ENCODE measurements at regions not wholly inside any gene's neighbourhood (a gene's known extent, or its start where the extent isn't known, plus 50 kb on each side); places are given as distances from the start of the nearest gene placed in this dataset.
"Not testable (repeated sequence)": the region's sequence is repeated elsewhere in the genome, so short reads cannot be mapped to it uniquely, and the experiment has no call there.

DNA sequence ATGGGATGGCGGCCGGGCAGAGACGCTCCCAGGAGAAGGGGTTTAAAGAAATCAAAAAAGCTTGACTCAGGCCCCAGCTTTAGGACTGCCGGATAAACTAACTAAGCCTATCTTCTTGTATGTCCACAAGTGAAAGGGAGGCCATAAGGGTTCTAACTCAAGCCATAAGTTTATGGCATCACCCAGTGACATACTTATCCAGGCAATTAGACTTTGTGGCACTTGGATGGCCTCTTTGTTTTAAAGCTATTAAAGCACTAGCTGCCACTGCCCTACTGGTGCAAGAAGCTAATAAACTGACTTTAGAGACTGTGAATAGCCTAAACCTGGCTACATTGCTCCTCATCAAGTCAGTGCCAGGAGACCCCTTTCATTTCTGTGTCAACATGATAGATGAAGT is 102.0 kb downstream of the ZNF429 start:
- no peak overlapping the region for H3K4me3 ChIP-seq (ENCODE audit: low read depth, low read length)
- TF ChIP-seq, protein P1, sequence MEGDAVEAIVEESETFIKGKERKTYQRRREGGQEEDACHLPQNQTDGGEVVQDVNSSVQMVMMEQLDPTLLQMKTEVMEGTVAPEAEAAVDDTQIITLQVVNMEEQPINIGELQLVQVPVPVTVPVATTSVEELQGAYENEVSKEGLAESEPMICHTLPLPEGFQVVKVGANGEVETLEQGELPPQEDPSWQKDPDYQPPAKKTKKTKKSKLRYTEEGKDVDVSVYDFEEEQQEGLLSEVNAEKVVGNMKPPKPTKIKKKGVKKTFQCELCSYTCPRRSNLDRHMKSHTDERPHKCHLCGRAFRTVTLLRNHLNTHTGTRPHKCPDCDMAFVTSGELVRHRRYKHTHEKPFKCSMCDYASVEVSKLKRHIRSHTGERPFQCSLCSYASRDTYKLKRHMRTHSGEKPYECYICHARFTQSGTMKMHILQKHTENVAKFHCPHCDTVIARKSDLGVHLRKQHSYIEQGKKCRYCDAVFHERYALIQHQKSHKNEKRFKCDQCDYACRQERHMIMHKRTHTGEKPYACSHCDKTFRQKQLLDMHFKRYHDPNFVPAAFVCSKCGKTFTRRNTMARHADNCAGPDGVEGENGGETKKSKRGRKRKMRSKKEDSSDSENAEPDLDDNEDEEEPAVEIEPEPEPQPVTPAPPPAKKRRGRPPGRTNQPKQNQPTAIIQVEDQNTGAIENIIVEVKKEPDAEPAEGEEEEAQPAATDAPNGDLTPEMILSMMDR (IDR thresholded peaks at IDR 0.05; ENCODE audit: low read depth, low read length), result no peak

DNA sequence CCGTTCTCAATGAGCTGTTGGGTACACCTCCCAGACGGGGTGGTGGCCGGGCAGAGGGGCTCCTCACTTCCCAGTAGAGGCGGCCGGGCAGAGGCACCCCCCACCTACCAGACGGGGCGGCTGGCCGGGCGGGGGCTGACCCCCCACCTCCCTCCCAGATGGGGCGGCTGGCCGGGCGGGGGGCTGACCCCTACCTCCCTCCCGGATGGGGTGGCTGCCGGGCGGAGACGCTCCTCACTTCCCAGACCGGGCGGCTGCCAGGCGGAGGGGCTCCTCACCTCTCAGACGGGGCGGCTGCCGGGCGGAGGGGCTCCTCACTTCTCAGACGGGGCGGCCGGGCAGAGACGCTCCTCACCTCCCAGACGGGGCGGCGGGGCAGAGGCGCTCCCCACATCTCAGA is 101.6 kb downstream of the ZNF429 start:
- not testable (repeated sequence) for H3K4me3 ChIP-seq (ENCODE audit: low read depth, low read length)

- not testable (repeated sequence) for H3K4me3 ChIP-seq (ENCODE audit: low read depth, low read length)
Observed at GRCh38 chr19:21606326-21606725, 100.9 kb downstream of the ZNF429 start.

- TF ChIP-seq, protein P1 (IDR thresholded peaks at IDR 0.05; ENCODE audit: low read depth, low read length), result no peak
- peak overlapping the region; percentile 57 for H3K4me3 ChIP-seq (ENCODE audit: low read depth, low read length)
Observed at GRCh38 chr19:21604951-21605476, 99.6 kb downstream of the ZNF429 start.
